B cell (primary cell): ENCODE measurements at regions not wholly inside any gene's neighbourhood (a gene's known extent, or its start where the extent isn't known, plus 50 kb on each side); places are given as distances from the start of the nearest gene placed in this dataset.
"Not testable (repeated sequence)": the region's sequence is repeated elsewhere in the genome, so short reads cannot be mapped to it uniquely, and the experiment has no call there.

ENCODE experiments used
- ATAC-seq: fragments of 200-7000 bp; cut with Tn5 transposase; one replicate; pipeline ENCODE4 v1.10.0; 2021; ENCODE audit warnings: low read depth, mild to moderate bottlenecking, moderate number of reproducible peaks, moderate library complexity
- CTCF ChIA-PET: fragments of 350-600 bp; sonication (Branson Sonifier 250); formaldehyde crosslinking; loops from one replicate; lab custom pipeline; 2021; ENCODE audit warnings: antibody characterized with exemption, inconsistent platforms; lab: Charles Lee
- POLR2A ChIA-PET: fragments of 350-600 bp; sonication (Branson Sonifier 250); formaldehyde crosslinking; loops from one replicate; lab custom pipeline; 2021; ENCODE audit warnings: antibody characterized with exemption; lab: Charles Lee
- DNase-seq: peaks from one replicate; pipeline ENCODE4 v3.0.0; 2013
- H2AFZ ChIP-seq: 2 replicates; pipeline ENCODE4 v1.6.1; 2012; ENCODE audit warnings: mild to moderate bottlenecking, low read depth, low read length; ENCODE audit not compliant: insufficient read depth, poor library complexity, severe bottlenecking
- H3K27ac ChIP-seq, 2 donors: 1 replicate in 1 of 2; 2 replicates in 1 of 2; pipeline ENCODE4 v1.5.1; 2012 to 2013; ENCODE audit warnings: low read length in 2 of 2, mild to moderate bottlenecking in 2 of 2, moderate library complexity in 1 of 2
- H3K27me3 ChIP-seq, 4 experiments: fragments of 200-600 bp in 1 of 4; sonication (generic) in 1 of 4; replicated peaks in 1 of 4; 1 replicate in 2 of 4; 2 replicates in 2 of 4; pipeline versions ENCODE4 v1.6.1 to v1.7.0; 2013 to 2016; ENCODE audit warnings: low read length in 3 of 4, mild to moderate bottlenecking in 2 of 4, mixed read lengths in 1 of 4, moderate library complexity in 1 of 4; ENCODE audit not compliant: insufficient read depth in 4 of 4, control insufficient read depth in 3 of 4; ENCODE audit errors: control extremely low read depth in 1 of 4
- H3K36me3 ChIP-seq, 2 experiments: replicated peaks in 1 of 2; 1 replicate in 1 of 2; 2 replicates in 1 of 2; pipeline versions ENCODE4 v1.6.1 to v1.7.1; 2013; ENCODE audit warnings: low read length in 1 of 2; ENCODE audit not compliant: insufficient read depth in 2 of 2, control insufficient read depth in 1 of 2; ENCODE audit errors: control extremely low read depth in 1 of 2, extremely low read depth in 1 of 2
- H3K4me1 ChIP-seq, 2 donors: fragments of 200-600 bp in 1 of 2; sonication (generic) in 1 of 2; 1 replicate in 1 of 2; 2 replicates in 1 of 2; pipeline versions ENCODE4 v1.5.1 to v1.6.1; 2013 to 2017; ENCODE audit warnings: low read length in 2 of 2; ENCODE audit not compliant: control insufficient read depth in 2 of 2, insufficient read depth in 2 of 2
- H3K4me2 ChIP-seq: replicated peaks from 2 replicates; pipeline ENCODE3; 2012; ENCODE audit warnings: mild to moderate bottlenecking, low read depth, low read length; ENCODE audit not compliant: poor library complexity, severe bottlenecking
- H3K4me3 ChIP-seq, 5 experiments: fragments of 200-600 bp in 1 of 5; sonication (generic) in 1 of 5; 1 replicate in 3 of 5; 2 replicates in 2 of 5; pipeline versions ENCODE4 v1.5.1 to v1.7.0; 2011 to 2016; ENCODE audit warnings: low read length in 4 of 5, mild to moderate bottlenecking in 4 of 5, low read depth in 2 of 5, control low read depth in 1 of 5, moderate library complexity in 1 of 5; ENCODE audit not compliant: insufficient read depth in 1 of 5; ENCODE audit errors: control extremely low read depth in 1 of 5, extremely low read depth in 1 of 5
- H3K79me2 ChIP-seq: fragments of 200-600 bp; sonication (generic); one replicate; pipeline ENCODE4 v1.6.0; 2016; ENCODE audit warnings: low read length; ENCODE audit not compliant: control insufficient read depth, insufficient read depth
- H3K9ac ChIP-seq: fragments of 200-600 bp; sonication (generic); 2 replicates; pipeline ENCODE4 v1.6.1; 2017; ENCODE audit warnings: mild to moderate bottlenecking, low read length, moderate library complexity
- H3K9me3 ChIP-seq, 3 donors: one replicate each; pipeline versions ENCODE4 v1.6.1 to v1.7.1; 2013; ENCODE audit warnings: low read length in 2 of 3; ENCODE audit not compliant: control insufficient read depth in 2 of 3, insufficient read depth in 1 of 3; ENCODE audit errors: control extremely low read depth in 1 of 3
- H4K20me1 ChIP-seq: 2 replicates; pipeline ENCODE4 v1.6.0; 2012; ENCODE audit warnings: mild to moderate bottlenecking, low read length; ENCODE audit not compliant: insufficient read depth, control insufficient read depth, poor library complexity, severe bottlenecking
- H3K27ac Mint-ChIP-seq: one replicate; pipeline ENCODE4 v1.8.0; 2021; ENCODE audit warnings: mixed read lengths
- H3K27me3 Mint-ChIP-seq: one replicate; pipeline ENCODE4 v1.8.0; 2021; ENCODE audit warnings: mixed read lengths
- H3K4me1 Mint-ChIP-seq: one replicate; pipeline ENCODE4 v1.8.0; 2021; ENCODE audit warnings: mixed read lengths
- H3K4me3 Mint-ChIP-seq: one replicate; pipeline ENCODE4 v1.8.0; 2021; ENCODE audit warnings: mixed read lengths
- H3K9me3 Mint-ChIP-seq: one replicate; pipeline ENCODE4 v1.8.0; 2022; ENCODE audit warnings: mixed read lengths; ENCODE audit not compliant: insufficient read depth
- EZH2 ChIP-seq: IDR thresholded peaks from 2 replicates; pipeline ENCODE4 v1.6.1; 2012; ENCODE audit warnings: borderline replicate concordance, low read depth, mild to moderate bottlenecking, moderate library complexity, low read length; ENCODE audit not compliant: insufficient read depth, poor library complexity, severe bottlenecking
- WGBS: methylation state at CpG from one replicate; pipeline ENCODE4 v1.1.5; 2013; ENCODE audit warnings: missing lambda C conversion rate; ENCODE audit not compliant: insufficient coverage; 5-methylcytosine and 5-hydroxymethylcytosine counted together
- intact Hi-C: fragments of 100-400 bp; cut with micrococcal nuclease; formaldehyde crosslinking; loops from one replicate; pipeline ENCODE4 v1.10.0; 2022
- TF ChIP-seq, protein P1 (sequence below): fragments of 200-600 bp; IDR thresholded peaks from one replicate; pipeline ENCODE4 v1.8.0; 2022; ENCODE audit warnings: antibody characterized with exemption, mild to moderate bottlenecking

DNA sequence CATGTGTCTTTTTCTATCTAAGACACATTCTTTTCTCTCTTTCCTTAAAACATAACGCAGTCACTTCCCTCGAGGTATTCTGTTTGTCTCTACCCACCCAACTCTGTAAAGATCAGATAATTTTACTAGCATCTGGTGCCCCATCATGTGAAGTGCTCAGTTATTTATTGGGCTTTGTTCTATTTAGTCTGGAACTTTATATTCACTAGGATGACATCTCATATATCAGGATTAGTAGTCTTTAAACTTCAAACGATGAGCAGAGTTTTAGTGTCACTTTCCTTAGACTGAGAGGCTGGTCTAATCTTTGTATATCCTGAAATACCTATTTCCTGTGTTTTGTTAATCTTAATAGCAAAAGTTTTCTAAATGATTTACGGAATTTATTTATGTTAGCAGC is 445.5 kb upstream of the NDST3 start:
- H3K9me3 ChIP-seq = no peaks in the 10 kb centered on the region
- H3K27ac Mint-ChIP-seq = no peak overlapping the region
- no peaks in the 10 kb centered on the region for H3K4me1 ChIP-seq
- no peak overlapping the region for H3K4me3 Mint-ChIP-seq
- no peaks in the 10 kb centered on the region for H3K36me3 ChIP-seq
- H3K27me3 Mint-ChIP-seq = no peaks in the 10 kb centered on the region
- CTCF ChIA-PET = no interaction called here
- no peak overlapping the region for H3K4me3 ChIP-seq
- H3K27ac ChIP-seq = no peak overlapping the region
- H2AFZ ChIP-seq = no peak overlapping the region
- H3K27me3 ChIP-seq = no peaks in the 10 kb centered on the region
- no peak overlapping the region for H3K4me2 ChIP-seq
- no peaks in the 10 kb centered on the region for H3K79me2 ChIP-seq
- H4K20me1 ChIP-seq = no peaks in the 10 kb centered on the region
- TF ChIP-seq EZH2 = no peak
- TF ChIP-seq, protein P1, sequence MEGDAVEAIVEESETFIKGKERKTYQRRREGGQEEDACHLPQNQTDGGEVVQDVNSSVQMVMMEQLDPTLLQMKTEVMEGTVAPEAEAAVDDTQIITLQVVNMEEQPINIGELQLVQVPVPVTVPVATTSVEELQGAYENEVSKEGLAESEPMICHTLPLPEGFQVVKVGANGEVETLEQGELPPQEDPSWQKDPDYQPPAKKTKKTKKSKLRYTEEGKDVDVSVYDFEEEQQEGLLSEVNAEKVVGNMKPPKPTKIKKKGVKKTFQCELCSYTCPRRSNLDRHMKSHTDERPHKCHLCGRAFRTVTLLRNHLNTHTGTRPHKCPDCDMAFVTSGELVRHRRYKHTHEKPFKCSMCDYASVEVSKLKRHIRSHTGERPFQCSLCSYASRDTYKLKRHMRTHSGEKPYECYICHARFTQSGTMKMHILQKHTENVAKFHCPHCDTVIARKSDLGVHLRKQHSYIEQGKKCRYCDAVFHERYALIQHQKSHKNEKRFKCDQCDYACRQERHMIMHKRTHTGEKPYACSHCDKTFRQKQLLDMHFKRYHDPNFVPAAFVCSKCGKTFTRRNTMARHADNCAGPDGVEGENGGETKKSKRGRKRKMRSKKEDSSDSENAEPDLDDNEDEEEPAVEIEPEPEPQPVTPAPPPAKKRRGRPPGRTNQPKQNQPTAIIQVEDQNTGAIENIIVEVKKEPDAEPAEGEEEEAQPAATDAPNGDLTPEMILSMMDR = no peak
- H3K4me1 Mint-ChIP-seq = no peaks in the 10 kb centered on the region
- H3K9me3 Mint-ChIP-seq = peaks cover 2% of the 10 kb centered on the region
- no peak overlapping the region for H3K9ac ChIP-seq
- no peak for DNase-seq
- POLR2A ChIA-PET = no interaction called here
- WGBS = no CpG with 5 or more reads among the region's 4 CpGs
- no peak for ATAC-seq
- intact Hi-C loops = no loop called here

DNA sequence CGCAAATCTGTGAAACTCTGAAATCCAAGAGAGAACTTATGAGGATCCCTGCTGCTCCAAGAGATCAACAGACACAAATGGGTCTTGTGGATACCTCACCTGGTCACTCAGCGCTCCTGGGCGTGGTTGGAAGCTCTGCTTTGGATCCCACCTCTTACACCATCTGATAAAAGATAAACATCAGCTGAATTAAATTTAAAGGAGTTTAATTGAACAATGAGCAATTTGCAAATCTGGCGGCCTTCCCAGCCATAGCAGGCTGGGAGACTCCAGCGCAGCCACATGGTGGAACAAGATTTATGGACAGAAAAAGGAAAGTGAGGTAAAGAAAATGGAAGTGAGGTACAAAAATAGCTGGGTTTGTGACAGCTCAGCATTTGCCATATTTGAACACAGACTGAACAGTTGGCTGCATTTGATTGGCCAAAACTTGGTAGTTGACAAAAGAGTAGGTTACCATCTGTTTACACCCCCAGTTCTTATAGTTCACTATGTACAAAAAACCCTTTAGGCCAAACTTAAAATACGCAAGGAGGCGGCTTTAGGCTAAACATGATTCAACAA is 437.3 kb upstream of the NDST3 start:
- POLR2A ChIA-PET = no interaction called here
- no peak overlapping the region for H3K4me2 ChIP-seq
- ATAC-seq (no peak), DNase-seq (no peak)
- H3K9me3 ChIP-seq = no peaks in the 10 kb centered on the region
- no peak overlapping the region for H3K4me3 Mint-ChIP-seq
- H3K9ac ChIP-seq = no peak overlapping the region
- no peak overlapping the region for H3K27ac ChIP-seq
- CTCF ChIA-PET = no interaction called here
- no peak for TF ChIP-seq EZH2
- TF ChIP-seq, protein P1 = no peak
- intact Hi-C loops = no loop called here
- no peaks in the 10 kb centered on the region for H3K27me3 ChIP-seq
- no peaks in the 10 kb centered on the region for H3K36me3 ChIP-seq
- H3K4me1 Mint-ChIP-seq = no peaks in the 10 kb centered on the region
- H3K79me2 ChIP-seq = no peaks in the 10 kb centered on the region
- H3K27ac Mint-ChIP-seq = no peak overlapping the region
- H3K4me1 ChIP-seq = no peaks in the 10 kb centered on the region
- no peaks in the 10 kb centered on the region for H4K20me1 ChIP-seq
- 88% methylated on average over 2 of the region's 7 CpGs for WGBS
- no peaks in the 10 kb centered on the region for H3K27me3 Mint-ChIP-seq
- no peaks in the 10 kb centered on the region for H3K9me3 Mint-ChIP-seq
- H3K4me3 ChIP-seq = no peak overlapping the region
- H2AFZ ChIP-seq = no peak overlapping the region

DNA sequence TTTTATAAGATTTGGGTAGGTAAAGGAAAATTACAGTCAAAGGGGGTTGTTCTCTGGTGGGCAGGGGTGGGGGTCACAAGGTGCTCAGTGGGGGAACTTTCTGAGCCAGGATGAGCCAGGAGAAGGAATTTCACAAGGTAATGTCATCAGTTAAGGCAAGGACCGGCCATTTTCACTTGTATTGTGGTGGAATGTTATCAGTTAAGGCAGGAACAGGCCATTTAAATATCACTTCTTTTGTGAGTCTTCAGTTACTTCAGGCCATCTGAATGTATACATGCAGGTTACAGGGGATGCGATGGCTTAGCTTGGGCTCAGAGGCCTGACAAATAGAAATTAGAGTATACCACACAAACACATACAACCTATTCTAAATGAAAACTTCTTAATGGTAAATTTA is 434.9 kb upstream of the NDST3 start:
- H4K20me1 ChIP-seq, ATAC-seq, H3K27me3 ChIP-seq, H3K9me3 ChIP-seq, H3K79me2 ChIP-seq, H3K9ac ChIP-seq, H3K4me3 ChIP-seq, H3K4me3 Mint-ChIP-seq, H3K36me3 ChIP-seq, H2AFZ ChIP-seq, H3K27ac ChIP-seq, H3K4me1 Mint-ChIP-seq, H3K4me1 ChIP-seq, H3K4me2 ChIP-seq, H3K9me3 Mint-ChIP-seq, intact Hi-C loops, DNase-seq, H3K27ac Mint-ChIP-seq, H3K27me3 Mint-ChIP-seq, CTCF ChIA-PET, POLR2A ChIA-PET: not testable (repeated sequence)
- no CpG with 5 or more reads among the region's 2 CpGs for WGBS
